H1 (cell line): ENCODE measurements at regions not wholly inside any gene's neighbourhood (a gene's known extent, or its start where the extent isn't known, plus 50 kb on each side); places are given as distances from the start of the nearest gene placed in this dataset.

Source experiments
- CBX5 ChIP-seq: fragments of 300-800, 300-1000 bp; sonication (generic); IDR thresholded peaks from 2 replicates; pipeline ENCODE4 v1.7.1; 2016; ENCODE audit warnings: antibody characterized with exemption, low read length, low read depth
- NANOG ChIP-seq: IDR thresholded peaks from 2 replicates; pipeline ENCODE4 v1.6.1; 2011; ENCODE audit warnings: low read length, low read depth, mild to moderate bottlenecking, inconsistent platforms; ENCODE audit not compliant: insufficient read depth, poor library complexity, severe bottlenecking
- POU5F1 ChIP-seq: IDR thresholded peaks from 2 replicates; pipeline ENCODE4 v1.6.1; 2011; ENCODE audit warnings: low read depth, mild to moderate bottlenecking, low read length, moderate library complexity
- RNF2 ChIP-seq: fragments of 200-900, 300-1000 bp; sonication (generic); IDR thresholded peaks from 2 replicates; pipeline ENCODE4 v1.7.1; 2016; ENCODE audit warnings: borderline replicate concordance, low read depth, mild to moderate bottlenecking, antibody characterized with exemption, low read length; ENCODE audit not compliant: poor library complexity, severe bottlenecking; ENCODE audit errors: missing control alignments

DNA sequence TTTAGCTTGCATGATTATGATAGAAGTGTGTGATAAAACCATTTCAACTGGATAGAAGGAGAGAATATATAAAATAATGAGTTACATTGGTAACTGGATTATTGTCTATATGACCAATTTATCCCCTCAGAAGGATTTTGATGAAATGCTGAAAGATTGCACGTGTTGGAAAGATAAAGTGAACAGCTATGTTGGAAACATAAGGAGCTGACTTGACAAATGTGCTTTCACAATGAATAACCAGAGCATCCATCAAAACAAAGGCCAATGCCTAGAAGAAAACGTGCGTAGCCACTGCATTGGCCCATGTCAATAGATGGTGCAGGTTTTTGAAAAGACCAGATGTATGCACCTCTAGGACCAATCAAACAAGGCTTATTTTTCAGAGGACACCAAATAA, 168.8 kb downstream of the TMEM200A start (continued):
- TF ChIP-seq RNF2 (no peak), NANOG (no peak), POU5F1 (no peak), CBX5 (no peak)
